Naive thymus-derived CD4-positive, alpha-beta T cell (primary cell): ENCODE measurements at regions not wholly inside any gene's neighbourhood (a gene's known extent, or its start where the extent isn't known, plus 50 kb on each side); places are given as distances from the start of the nearest gene placed in this dataset.

Experiments
- ATAC-seq: fragments of 150-1000 bp; cut with Tn5 transposase; 2 replicates; pipeline ENCODE4 v1.10.0; 2021; ENCODE audit warnings: mild to moderate bottlenecking, moderate library complexity
- CTCF ChIA-PET: fragments of 350-600 bp; sonication (Branson Sonifier 250); formaldehyde crosslinking; loops from one replicate; lab custom pipeline; 2021; ENCODE audit warnings: antibody characterized with exemption; lab: Charles Lee
- POLR2A ChIA-PET: fragments of 350-600 bp; sonication (Branson Sonifier 250); formaldehyde crosslinking; loops from one replicate; lab custom pipeline; 2021; ENCODE audit warnings: antibody characterized with exemption, inconsistent platforms; lab: Charles Lee
- DNase-seq, 9 donors: peaks; one replicate each; pipeline versions ENCODE4 v3.0.0 to v3.0.0-alpha.2; 2020 to 2022; ENCODE audit warnings: mixed read lengths in 1 of 9
- H3K27ac ChIP-seq: one replicate; pipeline ENCODE4 v1.7.0; 2013; ENCODE audit warnings: mild to moderate bottlenecking, low read depth, low read length, moderate library complexity
- H3K27me3 ChIP-seq, 2 donors: one replicate each; pipeline ENCODE4 v1.7.0; 2013; ENCODE audit warnings: low read length in 2 of 2, mild to moderate bottlenecking in 2 of 2, moderate library complexity in 2 of 2; ENCODE audit not compliant: control insufficient read depth in 2 of 2, insufficient read depth in 2 of 2
- H3K36me3 ChIP-seq, 3 experiments: 1 replicate in 2 of 3; 2 replicates in 1 of 3; pipeline ENCODE4 v1.7.0; 2013; ENCODE audit warnings: low read length in 3 of 3, mild to moderate bottlenecking in 3 of 3, moderate library complexity in 1 of 3; ENCODE audit not compliant: insufficient read depth in 3 of 3, control insufficient read depth in 2 of 3
- H3K4me1 ChIP-seq, 2 donors: one replicate each; pipeline ENCODE4 v1.7.0; 2013; ENCODE audit warnings: low read length in 2 of 2, mild to moderate bottlenecking in 2 of 2, moderate library complexity in 1 of 2; ENCODE audit not compliant: control insufficient read depth in 2 of 2, insufficient read depth in 2 of 2
- H3K4me3 ChIP-seq: 2 replicates; pipeline ENCODE4 v1.7.0; 2013; ENCODE audit warnings: mild to moderate bottlenecking, low read length
- H3K9me3 ChIP-seq, 3 experiments: 1 replicate in 2 of 3; 2 replicates in 1 of 3; pipeline ENCODE4 v1.7.0; 2013; ENCODE audit warnings: low read length in 3 of 3; ENCODE audit not compliant: control insufficient read depth in 2 of 3
- H3K27ac Mint-ChIP-seq, 9 donors: one replicate each; pipeline ENCODE4 v1.8.0; 2020 to 2022; ENCODE audit warnings: mixed read lengths in 9 of 9, mild to moderate bottlenecking in 8 of 9, moderate library complexity in 5 of 9, inconsistent platforms in 2 of 9
- H3K27me3 Mint-ChIP-seq, 5 donors: one replicate each; pipeline ENCODE4 v1.8.0; 2021 to 2022; ENCODE audit warnings: mixed read lengths in 5 of 5, mild to moderate bottlenecking in 1 of 5
- H3K36me3 Mint-ChIP-seq, 5 donors: one replicate each; pipeline ENCODE4 v1.8.0; 2020 to 2022; ENCODE audit warnings: mixed read lengths in 5 of 5, mild to moderate bottlenecking in 3 of 5, inconsistent platforms in 1 of 5
- H3K4me1 Mint-ChIP-seq, 7 donors: one replicate each; pipeline ENCODE4 v1.8.0; 2020 to 2022; ENCODE audit warnings: mixed read lengths in 7 of 7, mild to moderate bottlenecking in 3 of 7, inconsistent platforms in 1 of 7
- H3K4me3 Mint-ChIP-seq, 10 donors: one replicate each; pipeline ENCODE4 v1.8.0; 2020 to 2022; ENCODE audit warnings: mild to moderate bottlenecking in 10 of 10, mixed read lengths in 10 of 10, moderate library complexity in 6 of 10, inconsistent platforms in 2 of 10
- H3K9me3 Mint-ChIP-seq, 11 donors: one replicate each; pipeline ENCODE4 v1.8.0; 2020 to 2022; ENCODE audit warnings: mixed read lengths in 11 of 11, mild to moderate bottlenecking in 4 of 11, inconsistent platforms in 1 of 11, moderate library complexity in 1 of 11
- intact Hi-C, 2 donors: fragments of 100-400 bp; cut with micrococcal nuclease; formaldehyde crosslinking; loops; one replicate each; pipeline ENCODE4 v1.15.1; 2023

GRCh38 chr12:126228936-126229335 is 1163.7 kb downstream of the AACS start:
- no peaks in the 10 kb centered on the region for H3K9me3 ChIP-seq
- H3K36me3 Mint-ChIP-seq, result peaks cover 0 to 8% (median 5%) of the 10 kb centered on the region in 5 donors
- no peaks in the 10 kb centered on the region for H3K4me1 Mint-ChIP-seq
- DNase-seq (no peak), ATAC-seq (no peak)
- ChIA-PET POLR2A (no interaction called here), CTCF (no interaction called here)
- no peaks in the 10 kb centered on the region for H3K27me3 ChIP-seq
- no peak overlapping the region for H3K27ac Mint-ChIP-seq
- no peak overlapping the region for H3K4me3 ChIP-seq
- intact Hi-C loops, result no loop called here
- no peak overlapping the region for H3K27ac ChIP-seq
- no peak overlapping the region for H3K4me3 Mint-ChIP-seq
- no peaks in the 10 kb centered on the region for H3K4me1 ChIP-seq
- H3K36me3 ChIP-seq, result no peaks in the 10 kb centered on the region
- H3K27me3 Mint-ChIP-seq, result no peaks in the 10 kb centered on the region
- H3K9me3 Mint-ChIP-seq, result peaks cover 3 to 23% (median 7%) of the 10 kb centered on the region in 11 donors

GRCh38 chr12:126232711-126233110 is 1167.5 kb downstream of the AACS start:
- POLR2A ChIA-PET, result no interaction called here
- Histone ChIP-seq H3K36me3 (no peaks in the 10 kb centered on the region), H3K4me1 (no peaks in the 10 kb centered on the region), H3K4me3 (no peak overlapping the region), H3K9me3 (no peaks in the 10 kb centered on the region), H3K27ac (no peak overlapping the region), H3K27me3 (no peaks in the 10 kb centered on the region)
- no peaks in the 10 kb centered on the region for H3K27me3 Mint-ChIP-seq
- DNase-seq (no peak), ATAC-seq (no peak)
- intact Hi-C loops, result no loop called here
- H3K4me3 Mint-ChIP-seq, result no peak overlapping the region
- H3K4me1 Mint-ChIP-seq, result no peaks in the 10 kb centered on the region
- H3K36me3 Mint-ChIP-seq, result no peaks in the 10 kb centered on the region
- H3K27ac Mint-ChIP-seq, result no peak overlapping the region
- peaks cover 0 to 10% (median 4%) of the 10 kb centered on the region in 11 donors for H3K9me3 Mint-ChIP-seq
- CTCF ChIA-PET, result interaction anchor here (0.6 kb wide), 1 partner anchor 116 kb away, joined by 3 read pairs; no protein-coding TSS in a partner anchor

- H3K9me3 Mint-ChIP-seq, result peaks cover 0 to 14% (median 4%) of the 10 kb centered on the region in 11 donors
- intact Hi-C loops, result no loop called here
- H3K4me1 ChIP-seq, result no peaks in the 10 kb centered on the region
- POLR2A ChIA-PET, result no interaction called here
- no peaks in the 10 kb centered on the region for H3K36me3 Mint-ChIP-seq
- no peak overlapping the region for H3K27ac Mint-ChIP-seq
- H3K36me3 ChIP-seq, result no peaks in the 10 kb centered on the region
- H3K4me3 Mint-ChIP-seq, result no peak overlapping the region
- H3K9me3 ChIP-seq, result no peaks in the 10 kb centered on the region
- CTCF ChIA-PET, result no interaction called here
- DNase-seq, result no peak
- no peak overlapping the region for H3K27ac ChIP-seq
- H3K4me1 Mint-ChIP-seq, result peaks cover 0 to 2% (median 0%) of the 10 kb centered on the region in 7 donors
- ATAC-seq, result no peak
- no peaks in the 10 kb centered on the region for H3K27me3 ChIP-seq
- no peak overlapping the region for H3K4me3 ChIP-seq
- no peaks in the 10 kb centered on the region for H3K27me3 Mint-ChIP-seq
Observed at GRCh38 chr12:126233625-126234024, 1168.4 kb downstream of the AACS start.

GRCh38 chr12:126243814-126244440 is 1178.7 kb downstream of the AACS start:
- ATAC-seq (no peak), DNase-seq (no peak)
- Histone ChIP-seq H3K4me1 (no peaks in the 10 kb centered on the region), H3K27me3 (no peaks in the 10 kb centered on the region), H3K9me3 (no peaks in the 10 kb centered on the region), H3K4me3 (no peak overlapping the region), H3K36me3 (no peaks in the 10 kb centered on the region), H3K27ac (no peak overlapping the region)
- H3K4me1 Mint-ChIP-seq, result no peaks in the 10 kb centered on the region
- no peak overlapping the region for H3K27ac Mint-ChIP-seq
- H3K9me3 Mint-ChIP-seq, result peaks cover 0 to 5% (median 0%) of the 10 kb centered on the region in 11 donors
- H3K4me3 Mint-ChIP-seq, result no peak overlapping the region
- ChIA-PET CTCF (no interaction called here), POLR2A (no interaction called here)
- intact Hi-C loops, result no loop called here
- H3K27me3 Mint-ChIP-seq, result no peaks in the 10 kb centered on the region
- no peaks in the 10 kb centered on the region for H3K36me3 Mint-ChIP-seq

- ChIA-PET POLR2A (no interaction called here), CTCF (no interaction called here)
- Mint-ChIP-seq H3K36me3 (no peaks in the 10 kb centered on the region), H3K27ac (no peak overlapping the region), H3K9me3 (peaks cover 0 to 11% (median 3%) of the 10 kb centered on the region in 11 donors), H3K4me1 (no peaks in the 10 kb centered on the region), H3K27me3 (no peaks in the 10 kb centered on the region), H3K4me3 (no peak overlapping the region)
- ATAC-seq, result no peak
- Histone ChIP-seq H3K4me1 (no peaks in the 10 kb centered on the region), H3K36me3 (no peaks in the 10 kb centered on the region), H3K9me3 (no peaks in the 10 kb centered on the region), H3K4me3 (no peak overlapping the region), H3K27ac (no peak overlapping the region), H3K27me3 (no peaks in the 10 kb centered on the region)
- intact Hi-C loops, result no loop called here
- DNase-seq, result no peak
Observed at GRCh38 chr12:126247936-126248335, 1182.7 kb downstream of the AACS start.

- Histone ChIP-seq H3K27ac (no peak overlapping the region), H3K36me3 (no peaks in the 10 kb centered on the region), H3K27me3 (no peaks in the 10 kb centered on the region), H3K4me1 (no peaks in the 10 kb centered on the region), H3K9me3 (no peaks in the 10 kb centered on the region), H3K4me3 (no peak overlapping the region)
- DNase-seq (no peak), ATAC-seq (no peak)
- ChIA-PET POLR2A (no interaction called here), CTCF (interaction anchor here (0.5 kb wide), 1 partner anchor 190 kb away, joined by 3 read pairs; no protein-coding TSS in a partner anchor)
- H3K36me3 Mint-ChIP-seq, result no peaks in the 10 kb centered on the region
- H3K27ac Mint-ChIP-seq, result no peak overlapping the region
- H3K4me3 Mint-ChIP-seq, result no peak overlapping the region
- H3K27me3 Mint-ChIP-seq, result no peaks in the 10 kb centered on the region
- no peaks in the 10 kb centered on the region for H3K4me1 Mint-ChIP-seq
- peaks cover 0 to 16% (median 4%) of the 10 kb centered on the region in 11 donors for H3K9me3 Mint-ChIP-seq
- intact Hi-C loops, result no loop called here
Observed at GRCh38 chr12:126248871-126249403, 1183.7 kb downstream of the AACS start.

- Mint-ChIP-seq H3K4me1 (no peaks in the 10 kb centered on the region), H3K9me3 (peaks cover 0 to 10% (median 4%) of the 10 kb centered on the region in 11 donors), H3K4me3 (no peak overlapping the region), H3K36me3 (no peaks in the 10 kb centered on the region), H3K27me3 (no peaks in the 10 kb centered on the region), H3K27ac (no peak overlapping the region)
- H3K9me3 ChIP-seq, result no peaks in the 10 kb centered on the region
- ATAC-seq, result no peak
- ChIA-PET CTCF (no interaction called here), POLR2A (no interaction called here)
- no peaks in the 10 kb centered on the region for H3K36me3 ChIP-seq
- no peak overlapping the region for H3K4me3 ChIP-seq
- H3K27ac ChIP-seq, result no peak overlapping the region
- no peaks in the 10 kb centered on the region for H3K27me3 ChIP-seq
- no peaks in the 10 kb centered on the region for H3K4me1 ChIP-seq
- intact Hi-C loops, result no loop called here
- DNase-seq, result no peak
Observed at GRCh38 chr12:126258190-126258589, 1193.0 kb downstream of the AACS start.
